ENCODE measurements at regions not wholly inside any gene's neighbourhood (a gene's known extent, or its start where the extent isn't known, plus 50 kb on each side); places are given as distances from the start of the nearest gene placed in this dataset.

DNA sequence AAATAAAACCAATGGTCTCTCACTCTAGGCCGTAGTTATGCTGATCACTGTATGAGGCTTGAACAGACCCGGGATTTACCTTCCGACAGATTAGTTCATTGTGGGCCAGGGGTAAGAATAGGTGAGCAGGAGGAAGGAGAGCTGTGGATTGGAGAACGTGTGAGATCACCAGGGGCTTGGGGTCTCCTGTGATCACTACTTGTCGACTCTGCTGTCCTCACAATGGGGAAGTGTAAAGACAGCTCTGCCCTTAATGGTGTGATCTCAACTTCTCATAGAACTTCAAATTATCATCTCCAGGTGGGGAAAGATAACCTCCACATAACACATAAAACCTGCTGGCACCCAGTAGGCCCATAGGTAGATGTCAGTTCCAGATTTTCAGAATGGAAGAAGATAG is 56.2 kb upstream of the RPS6KA3 start:
- no peak for DNase-seq (ENCODE audit: low read depth)

DNA sequence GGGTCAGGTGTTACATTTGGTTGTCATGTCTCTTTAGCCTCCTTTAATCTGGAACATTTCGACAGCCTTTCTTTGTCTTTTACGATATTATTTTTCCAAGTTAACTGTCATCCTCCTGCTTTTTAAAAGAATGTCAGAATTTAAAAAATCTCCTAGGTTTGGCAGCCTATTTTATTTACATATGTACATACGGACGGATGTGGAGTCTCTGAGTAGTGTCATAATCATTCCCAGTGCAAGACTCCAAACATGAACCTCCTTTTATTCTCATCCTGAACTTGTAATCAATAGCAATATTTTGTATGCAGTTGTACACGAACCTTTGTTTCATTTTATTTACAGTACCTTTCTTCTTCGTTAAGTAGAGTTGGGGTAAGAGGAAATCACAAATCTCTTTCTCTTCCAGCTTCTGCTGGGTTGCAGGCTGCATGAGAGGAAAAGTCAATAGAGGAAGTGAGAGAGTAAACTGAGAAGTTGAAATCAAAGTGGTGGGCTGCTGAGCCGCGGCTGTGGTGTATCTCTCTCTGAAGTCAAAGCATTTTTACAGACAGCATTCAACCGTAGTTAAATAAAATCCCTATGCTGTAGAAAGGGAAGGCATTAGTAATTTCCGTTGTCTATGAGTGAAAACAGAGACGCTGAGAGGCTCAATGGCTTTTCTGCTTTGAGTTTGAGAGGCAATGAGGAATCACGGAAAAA is 53.9 kb upstream of the RPS6KA3 start:
- no peak for DNase-seq (ENCODE audit: low read depth)

DNA sequence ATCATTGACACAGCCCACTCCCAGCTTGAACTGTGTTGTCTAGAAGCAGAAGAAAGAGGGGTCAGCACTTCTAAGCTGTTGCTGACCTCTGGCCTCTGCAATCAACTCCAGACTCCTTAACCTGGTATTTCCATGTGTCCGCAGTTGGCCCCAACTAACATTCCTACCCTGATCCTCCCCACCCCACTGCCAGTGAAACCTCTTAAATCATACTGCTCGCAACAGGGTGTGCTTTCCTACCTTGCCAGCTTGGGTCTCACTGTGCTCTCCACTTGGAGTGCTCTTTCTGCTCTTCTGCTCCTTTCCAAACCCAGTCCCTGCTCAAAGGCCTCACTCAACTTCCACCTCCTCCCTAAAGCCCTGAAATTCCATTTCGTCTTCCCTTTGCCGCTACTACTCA is 52.3 kb upstream of the RPS6KA3 start:
- no peak for DNase-seq (ENCODE audit: low read depth)

DNA sequence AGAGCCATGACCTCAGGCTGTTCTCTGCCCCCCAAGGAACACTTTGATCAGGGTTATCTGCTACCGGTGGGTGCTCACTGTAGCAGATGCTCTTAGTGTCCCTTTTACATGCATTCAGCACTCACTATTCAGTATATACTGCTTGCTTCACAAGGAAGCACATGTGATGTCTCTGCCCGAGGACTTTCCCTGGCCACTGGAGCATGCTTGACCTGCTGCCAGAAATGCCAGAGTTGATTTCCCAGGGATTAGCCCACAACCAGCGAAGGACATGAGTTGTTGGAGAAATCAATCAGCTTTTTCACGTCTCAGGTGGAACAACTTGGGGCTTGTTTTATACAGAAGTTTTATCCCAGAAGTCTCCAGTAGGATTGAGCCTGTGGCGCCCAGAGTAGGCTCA is 51.2 kb upstream of the RPS6KA3 start:
- no peak for DNase-seq (ENCODE audit: low read depth)
